K562 (cell line): ENCODE measurements at regions not wholly inside any gene's neighbourhood (a gene's known extent, or its start where the extent isn't known, plus 50 kb on each side); places are given as distances from the start of the nearest gene placed in this dataset.

Experiments
- ATAC-seq: fragments of 200-7000 bp; cut with Tn5 transposase; 3 replicates; pipeline ENCODE4 v1.9.1; 2020; ENCODE audit warnings: moderate library complexity
- BruUV-seq: library from RNA; stranded (reverse); fragments of 400-500 nt; replicated peaks from 2 replicates; lab custom pipeline; 2021; lab: Mats Ljungman, UMichigan
- CTCF ChIA-PET: fragments of 300-600 bp; formaldehyde crosslinking; extraction: SDS; loops from one replicate; lab custom pipeline; 2021; ENCODE audit warnings: low intra/inter-chr PET ratio; lab: Yijun Ruan, JAX
- POLR2A ChIA-PET: fragments of 300-600, 350-650 bp; sonication (Branson Sonifier 250); formaldehyde crosslinking; extraction: SDS; loops from one replicate; lab custom pipeline; 2021; ENCODE audit warnings: antibody characterized with exemption, inconsistent platforms; lab: Yijun Ruan, JAX
- DNase-seq, 4 experiments: peaks; one replicate each; pipeline versions ENCODE4 v3.0.0 to v3.0.0-alpha.2; 2011 to 2018; ENCODE audit warnings: low spot score in 3 of 4, mixed read lengths in 3 of 4; ENCODE audit errors: extremely low read depth in 1 of 4
- FAIRE-seq: peaks from 2 replicates; lab custom pipeline; 2011; peaks lifted over from hg19 to GRCh38; lab: Jason Lieb, UNC
- H2AFZ ChIP-seq: 2 replicates; pipeline ENCODE4 v1.6.0; 2011; ENCODE audit warnings: low read depth, low read length, control low read depth, inconsistent platforms
- H3K27ac ChIP-seq: fragments of 200-600 bp; 3 replicates; pipeline ENCODE4 v1.8.0; 2011; ENCODE audit warnings: low read depth, mild to moderate bottlenecking, control low read depth, inconsistent platforms, low read length, moderate library complexity, mixed read lengths; ENCODE audit errors: extremely low read depth
- H3K27me3 ChIP-seq, 2 experiments: fragments of 300-600 bp in 1 of 2; 2 replicates in 1 of 2; 3 replicates in 1 of 2; pipeline versions ENCODE4 v1.6.0 to v1.8.0; 2011; ENCODE audit warnings: inconsistent platforms in 2 of 2, low read length in 2 of 2, mild to moderate bottlenecking in 1 of 2, mixed read lengths in 1 of 2, moderate library complexity in 1 of 2; ENCODE audit not compliant: control insufficient read depth in 2 of 2, insufficient read depth in 2 of 2
- H3K36me3 ChIP-seq: fragments of 300-600 bp; 3 replicates; pipeline ENCODE4 v1.8.0; 2011; ENCODE audit warnings: mild to moderate bottlenecking, low read length, inconsistent platforms; ENCODE audit not compliant: control insufficient read depth, insufficient read depth
- H3K4me1 ChIP-seq, 2 experiments: fragments of 200-600 bp in 1 of 2; replicated peaks in 1 of 2; 2 replicates in 1 of 2; 3 replicates in 1 of 2; pipeline versions ENCODE4 v1.5.1 to v1.8.0; 2011; ENCODE audit warnings: inconsistent platforms in 2 of 2, low read length in 2 of 2, mild to moderate bottlenecking in 1 of 2, mixed read lengths in 1 of 2, moderate library complexity in 1 of 2; ENCODE audit not compliant: control insufficient read depth in 2 of 2, insufficient read depth in 2 of 2
- H3K4me2 ChIP-seq: 2 replicates; pipeline ENCODE4 v1.6.1; 2011; ENCODE audit warnings: low read length, control low read depth, inconsistent platforms, mixed read lengths; ENCODE audit not compliant: insufficient read depth
- H3K4me3 ChIP-seq: fragments of 200-600 bp; sonication (generic), shearing (Covaris generic); 2 replicates; pipeline ENCODE4 v1.5.1; 2016; ENCODE audit warnings: control low read depth, inconsistent platforms
- H3K79me2 ChIP-seq: fragments of 200-600 bp; 3 replicates; pipeline ENCODE4 v1.8.0; 2011; ENCODE audit warnings: low read length, inconsistent platforms; ENCODE audit not compliant: control insufficient read depth, insufficient read depth
- H3K9ac ChIP-seq, 2 experiments: 2 replicates each; pipeline versions ENCODE4 v1.6.0 to v1.6.1; 2011; ENCODE audit warnings: low read depth in 2 of 2, low read length in 2 of 2, control low read depth in 1 of 2, inconsistent platforms in 1 of 2, mild to moderate bottlenecking in 1 of 2, mixed read lengths in 1 of 2; ENCODE audit not compliant: insufficient read depth in 1 of 2
- H3K9me1 ChIP-seq: one replicate; pipeline ENCODE4 v1.6.0; 2011; ENCODE audit warnings: inconsistent platforms, mild to moderate bottlenecking, low read length, moderate library complexity; ENCODE audit not compliant: control insufficient read depth, insufficient read depth
- H3K9me3 ChIP-seq: replicated peaks from 2 replicates; pipeline ENCODE4 v1.5.1; 2011; ENCODE audit warnings: low read depth, low read length, inconsistent platforms; ENCODE audit not compliant: control insufficient read depth, insufficient read depth
- H4K20me1 ChIP-seq: replicated peaks from 2 replicates; pipeline ENCODE4 v1.6.1; 2011; ENCODE audit warnings: low read length, inconsistent platforms, mixed read lengths; ENCODE audit not compliant: control insufficient read depth, insufficient read depth
- NCOA6 ChIP-seq: fragments of 450-650 bp; IDR thresholded peaks from 2 replicates; pipeline ENCODE4 v1.6.1; 2017; ENCODE audit warnings: mild to moderate bottlenecking
- RFX1 ChIP-seq: fragments of 450-650 bp; IDR thresholded peaks from 2 replicates; pipeline ENCODE4 v1.6.1; 2016; ENCODE audit warnings: mild to moderate bottlenecking, moderate library complexity
- SRSF7 ChIP-seq: fragments of 200-400 bp; formaldehyde crosslinking; optimal IDR thresholded peaks from 2 replicates; pipeline ENCODE3; 2017; ENCODE audit warnings: mild to moderate bottlenecking, low read depth, low read length
- WGBS: fragments of 100-300 bp; shearing (Covaris generic); methylation state at CpG from one replicate; pipeline ENCODE4 v1.1.6; 2016; ENCODE audit warnings: low coverage, mixed read lengths; ENCODE audit not compliant: insufficient coverage; ENCODE audit errors: missing lambda C conversion rate; 5-methylcytosine and 5-hydroxymethylcytosine counted together
- in situ Hi-C: fragments of 300-500 bp; cut with MboI; formaldehyde crosslinking; loops from 4 replicates; pipeline ENCODE4 v1.15.0; 2018; ENCODE audit warnings: inconsistent platforms, mixed read lengths
- intact Hi-C: fragments of 100-400 bp; cut with micrococcal nuclease; formaldehyde crosslinking; loops from 2 replicates; pipeline ENCODE4 v1.14.2; 2022
- TF ChIP-seq, protein P1 (sequence below): sonication (generic); formaldehyde crosslinking; IDR thresholded peaks from 2 replicates; pipeline ENCODE4 v1.8.0; 2023; ENCODE audit warnings: mild to moderate bottlenecking, missing genetic modification reagents

GRCh38 chr10:43759216-43759615 lies 110.5 kb upstream of the ZNF32 start:
- DNase-seq, result no peak
- in situ Hi-C loops, result no loop called here
- Histone ChIP-seq H4K20me1 (no peaks in the 10 kb centered on the region), H3K36me3 (no peaks in the 10 kb centered on the region), H3K9ac (no peak overlapping the region), H3K27me3 (peaks cover under 1 to 4% of the 10 kb centered on the region in 2 experiments; a peak in 3 of 5 replicates), H3K4me1 (no peaks in the 10 kb centered on the region; a peak in 1 of 5 replicates), H3K9me3 (no peaks in the 10 kb centered on the region), H3K4me2 (no peak overlapping the region), H3K79me2 (no peaks in the 10 kb centered on the region), H3K27ac (no peak overlapping the region), H3K9me1 (no peaks in the 10 kb centered on the region), H3K4me3 (no peak overlapping the region), H2AFZ (no peak overlapping the region)
- ChIA-PET CTCF (no interaction called here), POLR2A (no interaction called here)
- intact Hi-C loops, result no loop called here
- TF ChIP-seq, protein P1, sequence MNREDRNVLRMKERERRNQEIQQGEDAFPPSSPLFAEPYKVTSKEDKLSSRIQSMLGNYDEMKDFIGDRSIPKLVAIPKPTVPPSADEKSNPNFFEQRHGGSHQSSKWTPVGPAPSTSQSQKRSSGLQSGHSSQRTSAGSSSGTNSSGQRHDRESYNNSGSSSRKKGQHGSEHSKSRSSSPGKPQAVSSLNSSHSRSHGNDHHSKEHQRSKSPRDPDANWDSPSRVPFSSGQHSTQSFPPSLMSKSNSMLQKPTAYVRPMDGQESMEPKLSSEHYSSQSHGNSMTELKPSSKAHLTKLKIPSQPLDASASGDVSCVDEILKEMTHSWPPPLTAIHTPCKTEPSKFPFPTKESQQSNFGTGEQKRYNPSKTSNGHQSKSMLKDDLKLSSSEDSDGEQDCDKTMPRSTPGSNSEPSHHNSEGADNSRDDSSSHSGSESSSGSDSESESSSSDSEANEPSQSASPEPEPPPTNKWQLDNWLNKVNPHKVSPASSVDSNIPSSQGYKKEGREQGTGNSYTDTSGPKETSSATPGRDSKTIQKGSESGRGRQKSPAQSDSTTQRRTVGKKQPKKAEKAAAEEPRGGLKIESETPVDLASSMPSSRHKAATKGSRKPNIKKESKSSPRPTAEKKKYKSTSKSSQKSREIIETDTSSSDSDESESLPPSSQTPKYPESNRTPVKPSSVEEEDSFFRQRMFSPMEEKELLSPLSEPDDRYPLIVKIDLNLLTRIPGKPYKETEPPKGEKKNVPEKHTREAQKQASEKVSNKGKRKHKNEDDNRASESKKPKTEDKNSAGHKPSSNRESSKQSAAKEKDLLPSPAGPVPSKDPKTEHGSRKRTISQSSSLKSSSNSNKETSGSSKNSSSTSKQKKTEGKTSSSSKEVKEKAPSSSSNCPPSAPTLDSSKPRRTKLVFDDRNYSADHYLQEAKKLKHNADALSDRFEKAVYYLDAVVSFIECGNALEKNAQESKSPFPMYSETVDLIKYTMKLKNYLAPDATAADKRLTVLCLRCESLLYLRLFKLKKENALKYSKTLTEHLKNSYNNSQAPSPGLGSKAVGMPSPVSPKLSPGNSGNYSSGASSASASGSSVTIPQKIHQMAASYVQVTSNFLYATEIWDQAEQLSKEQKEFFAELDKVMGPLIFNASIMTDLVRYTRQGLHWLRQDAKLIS (CRISPR knock-in tag), result no peak
- TF ChIP-seq NCOA6, result no peak
- TF ChIP-seq SRSF7, result no peak
- peak; percentile 25; the same call in 1 of the 2 replicates for TF ChIP-seq RFX1
- no TSS peak for BruUV-seq
- ATAC-seq, result no peak
- WGBS, result 0% methylated on average over 5 of the region's 5 CpGs
- FAIRE-seq, result no peak
